Ovary (tissue), 7 donors: ENCODE measurements at regions not wholly inside any gene's neighbourhood (a gene's known extent, or its start where the extent isn't known, plus 50 kb on each side); places are given as distances from the start of the nearest gene placed in this dataset.

ENCODE experiments used
- DNase-seq, 5 donors: peaks; one replicate each; pipeline ENCODE4 v3.0.0-alpha.2; 2019 to 2020
- H3K27ac ChIP-seq, 2 donors: fragments of 200-600 bp; one replicate each; pipeline versions ENCODE4 v1.5.1 to v1.8.0; 2019 to 2022
- H3K27me3 ChIP-seq: fragments of 200-600 bp; one replicate; pipeline ENCODE4 v1.8.0; 2022
- H3K36me3 ChIP-seq: fragments of 200-600 bp; sonication (generic); one replicate; pipeline ENCODE4 v1.5.1; 2019
- H3K4me1 ChIP-seq: one replicate; pipeline ENCODE4 v1.8.1; 2013; ENCODE audit warnings: mild to moderate bottlenecking, moderate library complexity; ENCODE audit not compliant: insufficient read depth
- H3K4me3 ChIP-seq: fragments of 200-600 bp; sonication (generic); one replicate; pipeline ENCODE4 v1.5.1; 2017
- H3K9me3 ChIP-seq, 2 donors: fragments of 200-600 bp in 1 of 2; sonication (generic) in 1 of 2; one replicate each; pipeline versions ENCODE4 v1.5.1 to v1.8.1; 2013 to 2019; ENCODE audit warnings: mild to moderate bottlenecking in 1 of 2, moderate library complexity in 1 of 2
- EP300 ChIP-seq: sonication (generic); formaldehyde crosslinking; IDR thresholded peaks from one replicate; pipeline ENCODE4 v1.6.1; 2017; ENCODE audit warnings: antibody characterized with exemption
- POLR2A ChIP-seq: fragments of 450-650 bp; IDR thresholded peaks from one replicate; pipeline ENCODE4 v1.6.1; 2017; ENCODE audit warnings: antibody characterized with exemption, mild to moderate bottlenecking, moderate library complexity
- WGBS, 3 donors: extraction: QIAGEN DNeasy Blood & Tissue Kit in 1 of 3; methylation state at CpG; one replicate each; pipeline versions ENCODE4 v1.1.5 to v1.1.7; 2013 to 2017; 5-methylcytosine and 5-hydroxymethylcytosine counted together
- intact Hi-C, 4 donors: fragments of 100-400 bp; cut with DNase I; formaldehyde crosslinking; loops; one replicate each; pipeline versions ENCODE4 v1.11.0 to v1.15.1; 2022 to 2023
- TF ChIP-seq, protein P1 (sequence below), 3 donors: fragments of 450-650 bp in 2 of 3; fragments of 200-600 bp in 1 of 3; IDR thresholded peaks; one replicate each; pipeline versions ENCODE4 v1.5.1 to v1.8.0; 2016 to 2022; ENCODE audit warnings: antibody characterized with exemption in 3 of 3, mild to moderate bottlenecking in 1 of 3
- donor health status: DM: no; HTN: no; CAD: no; lungs with moderate emphysema.
- donor health status: DM: no; HTN: no; CAD: no.
- donor health status: Bipolar disorder and iron deficiency.
- donor health status: DM: no; HTN: no; CAD: no.
- donor health status: DM: yes; HTN: yes; CAD: no.

DNA sequence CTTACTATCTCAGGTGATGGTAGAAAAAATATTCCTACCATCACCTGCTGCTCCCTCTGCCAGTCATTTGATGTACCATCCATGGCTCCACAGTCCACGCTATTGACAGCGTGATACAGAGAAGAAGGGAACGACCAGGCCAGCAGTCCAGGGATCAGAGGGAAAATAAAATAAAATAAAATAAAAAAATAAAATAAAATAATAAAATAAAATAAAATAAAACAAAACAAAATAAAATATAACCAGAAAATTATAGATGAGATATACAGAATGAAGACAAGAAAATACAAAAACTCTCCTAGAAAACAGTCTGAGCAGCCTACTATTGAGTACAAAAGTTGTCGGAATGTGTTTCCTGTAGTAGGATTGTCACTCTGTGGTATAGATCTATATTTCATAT is 619.4 kb upstream of the TMPRSS15 start:
- WGBS, 3 donors, result 92 to 94% (median 93%) methylated on average over 4 of the region's 4 CpGs
- intact Hi-C loops, result no loop called here
- no peak for TF ChIP-seq POLR2A
- no peak for TF ChIP-seq EP300
- TF ChIP-seq, protein P1, sequence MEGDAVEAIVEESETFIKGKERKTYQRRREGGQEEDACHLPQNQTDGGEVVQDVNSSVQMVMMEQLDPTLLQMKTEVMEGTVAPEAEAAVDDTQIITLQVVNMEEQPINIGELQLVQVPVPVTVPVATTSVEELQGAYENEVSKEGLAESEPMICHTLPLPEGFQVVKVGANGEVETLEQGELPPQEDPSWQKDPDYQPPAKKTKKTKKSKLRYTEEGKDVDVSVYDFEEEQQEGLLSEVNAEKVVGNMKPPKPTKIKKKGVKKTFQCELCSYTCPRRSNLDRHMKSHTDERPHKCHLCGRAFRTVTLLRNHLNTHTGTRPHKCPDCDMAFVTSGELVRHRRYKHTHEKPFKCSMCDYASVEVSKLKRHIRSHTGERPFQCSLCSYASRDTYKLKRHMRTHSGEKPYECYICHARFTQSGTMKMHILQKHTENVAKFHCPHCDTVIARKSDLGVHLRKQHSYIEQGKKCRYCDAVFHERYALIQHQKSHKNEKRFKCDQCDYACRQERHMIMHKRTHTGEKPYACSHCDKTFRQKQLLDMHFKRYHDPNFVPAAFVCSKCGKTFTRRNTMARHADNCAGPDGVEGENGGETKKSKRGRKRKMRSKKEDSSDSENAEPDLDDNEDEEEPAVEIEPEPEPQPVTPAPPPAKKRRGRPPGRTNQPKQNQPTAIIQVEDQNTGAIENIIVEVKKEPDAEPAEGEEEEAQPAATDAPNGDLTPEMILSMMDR (IDR thresholded peaks at IDR 0.05), result no peak

GRCh38 chr21:19026911-19027310 is 623.3 kb upstream of the TMPRSS15 start:
- TF ChIP-seq EP300 (no peak), POLR2A (no peak)
- TF ChIP-seq, protein P1 (IDR thresholded peaks at IDR 0.05), result no peak
- Histone ChIP-seq H3K4me1 (no peaks in the 10 kb centered on the region), H3K36me3 (no peaks in the 10 kb centered on the region), H3K27ac (no peak overlapping the region), H3K4me3 (no peak overlapping the region), H3K27me3 (no peaks in the 10 kb centered on the region), H3K9me3 (no peaks in the 10 kb centered on the region)
- intact Hi-C loops, result no loop called here
- DNase-seq, result no peak

More for the DNA sequence above, 619.4 kb upstream of the TMPRSS15 start:
- Histone ChIP-seq H3K27ac (no peak overlapping the region), H3K27me3 (no peaks in the 10 kb centered on the region), H3K9me3 (no peaks in the 10 kb centered on the region), H3K4me1 (no peaks in the 10 kb centered on the region), H3K4me3 (no peak overlapping the region), H3K36me3 (no peaks in the 10 kb centered on the region)
- DNase-seq, result no peak

DNA sequence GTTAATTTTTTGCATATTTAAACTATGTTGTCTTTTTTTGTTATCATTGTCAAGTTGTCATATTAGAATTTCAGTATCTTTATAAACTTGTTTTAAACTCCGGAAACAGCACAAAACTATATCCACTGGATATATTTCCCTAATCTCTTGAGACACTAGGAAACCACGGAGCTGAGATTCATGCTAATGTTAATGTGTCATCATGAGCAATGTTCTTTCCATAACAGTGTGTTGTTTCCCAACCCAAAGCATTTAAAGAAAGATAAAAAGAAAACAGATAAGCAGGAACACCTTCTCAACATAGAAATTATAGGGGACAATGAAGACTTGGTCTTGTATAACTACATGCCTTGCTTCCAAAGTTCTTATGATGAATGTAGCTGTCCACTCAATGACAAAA is 626.2 kb upstream of the TMPRSS15 start:
- no peaks in the 10 kb centered on the region for H3K27me3 ChIP-seq
- WGBS, 3 donors, result 40 to 59% (median 42%) methylated on average over 2 of the region's 2 CpGs
- DNase-seq, result no peak
- H3K36me3 ChIP-seq, result no peaks in the 10 kb centered on the region
- H3K9me3 ChIP-seq, result no peaks in the 10 kb centered on the region
- no peaks in the 10 kb centered on the region for H3K4me1 ChIP-seq
- H3K4me3 ChIP-seq, result no peak overlapping the region
- intact Hi-C loops, result no loop called here
- no peak overlapping the region for H3K27ac ChIP-seq
- no peak for TF ChIP-seq EP300
- TF ChIP-seq, protein P1 (IDR thresholded peaks at IDR 0.05), result no peak
- no peak for TF ChIP-seq POLR2A

DNA sequence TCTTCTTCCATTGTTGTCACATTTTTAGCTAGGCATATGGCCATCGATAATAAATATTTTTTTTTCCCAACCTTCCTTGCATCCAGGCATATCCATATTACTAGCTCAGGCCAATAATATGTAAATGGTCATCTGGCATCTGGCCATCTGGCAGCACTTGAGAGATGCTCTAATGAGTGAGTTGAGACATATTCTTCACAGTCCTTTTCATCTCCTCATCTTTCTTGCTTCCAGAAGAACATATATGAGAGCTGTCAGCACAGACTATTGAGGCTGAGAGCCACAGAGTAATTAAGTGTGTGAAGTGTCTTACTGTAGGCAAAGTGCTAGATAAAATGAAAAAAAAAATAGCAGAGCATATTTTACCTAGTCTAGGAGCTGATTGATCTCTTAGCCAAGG is 628.4 kb upstream of the TMPRSS15 start:
- TF ChIP-seq, protein P1 (IDR thresholded peaks at IDR 0.05), result no peak
- TF ChIP-seq POLR2A, result no peak
- TF ChIP-seq EP300, result no peak
- no peaks in the 10 kb centered on the region for H3K27me3 ChIP-seq
- H3K9me3 ChIP-seq, result no peaks in the 10 kb centered on the region
- no peak overlapping the region for H3K27ac ChIP-seq
- H3K4me1 ChIP-seq, result no peaks in the 10 kb centered on the region
- H3K36me3 ChIP-seq, result no peaks in the 10 kb centered on the region
- 12 to 31% (median 15%) methylated on average over 1 of the region's 1 CpG for WGBS, 3 donors
- DNase-seq, result no peak
- H3K4me3 ChIP-seq, result no peak overlapping the region
- intact Hi-C loops, result no loop called here

- H3K36me3 ChIP-seq, result no peaks in the 10 kb centered on the region
- H3K4me3 ChIP-seq, result no peak overlapping the region
- no peak for DNase-seq
- intact Hi-C loops, result no loop called here
- no peaks in the 10 kb centered on the region for H3K27me3 ChIP-seq
- WGBS, 3 donors, result 57 to 62% (median 59%) methylated on average over 4 of the region's 4 CpGs
- no peaks in the 10 kb centered on the region for H3K9me3 ChIP-seq
- TF ChIP-seq EP300 (no peak), POLR2A (no peak)
- TF ChIP-seq, protein P1 (IDR thresholded peaks at IDR 0.05), result no peak
- no peaks in the 10 kb centered on the region for H3K4me1 ChIP-seq
- H3K27ac ChIP-seq, result no peak overlapping the region
Measured at GRCh38 chr21:19034041-19034440, 630.5 kb upstream of the TMPRSS15 start.
